ENCODE measurements at regions not wholly inside any gene's neighbourhood (a gene's known extent, or its start where the extent isn't known, plus 50 kb on each side); places are given as distances from the start of the nearest gene placed in this dataset.
"Not testable (repeated sequence)": the region's sequence is repeated elsewhere in the genome, so short reads cannot be mapped to it uniquely, and the experiment has no call there.

GRCh38 chr6:140245296-140246040, 871.0 kb upstream of the CITED2 start:
- DNase-seq (ENCODE audit: low read depth in 1 of 2, low spot score in 1 of 2): no peak

GRCh38 chr6:140237251-140237650, 862.8 kb upstream of the CITED2 start:
- no peak for DNase-seq (ENCODE audit: low read depth in 1 of 2, low spot score in 1 of 2)

GRCh38 chr6:140236732-140237131, 862.3 kb upstream of the CITED2 start:
- DNase-seq (ENCODE audit: low read depth in 1 of 2, low spot score in 1 of 2): no peak

- DNase-seq (ENCODE audit: low read depth in 1 of 2, low spot score in 1 of 2): no peak
These were observed 855.8 kb upstream of the CITED2 start for GRCh38 chr6:140230282-140230681.

- DNase-seq (ENCODE audit: low read depth in 1 of 2, low spot score in 1 of 2): no peak
These were observed 854.0 kb upstream of the CITED2 start for GRCh38 chr6:140228491-140228890.

- DNase-seq (ENCODE audit: low read depth in 1 of 2, low spot score in 1 of 2): no peak
These were observed 852.2 kb upstream of the CITED2 start for GRCh38 chr6:140226637-140227036.

GRCh38 chr6:140225701-140226436, 851.4 kb upstream of the CITED2 start:
- no peak for DNase-seq (ENCODE audit: low read depth in 1 of 2, low spot score in 1 of 2)

- no peak for DNase-seq (ENCODE audit: low read depth in 1 of 2, low spot score in 1 of 2)
These were observed 842.8 kb upstream of the CITED2 start for GRCh38 chr6:140217283-140217682.

- DNase-seq (ENCODE audit: low read depth in 1 of 2, low spot score in 1 of 2): no peak
These were observed 835.3 kb upstream of the CITED2 start for GRCh38 chr6:140209775-140210174.

- DNase-seq (ENCODE audit: low read depth in 1 of 2, low spot score in 1 of 2): no peak
These were observed 833.8 kb upstream of the CITED2 start for GRCh38 chr6:140208286-140208685.

- DNase-seq (ENCODE audit: low read depth in 1 of 2, low spot score in 1 of 2): no peak
These were observed 831.5 kb upstream of the CITED2 start for GRCh38 chr6:140205795-140206593.

- no peak for DNase-seq (ENCODE audit: low read depth in 1 of 2, low spot score in 1 of 2)
These were observed 829.7 kb upstream of the CITED2 start for GRCh38 chr6:140204154-140204553.

- DNase-seq (ENCODE audit: low read depth in 1 of 2, low spot score in 1 of 2): no peak
These were observed 829.3 kb upstream of the CITED2 start for GRCh38 chr6:140203661-140204147.

- no peak for DNase-seq (ENCODE audit: low read depth in 1 of 2, low spot score in 1 of 2)
These were observed 828.6 kb upstream of the CITED2 start for GRCh38 chr6:140202964-140203515.

GRCh38 chr6:140201787-140202458, 827.5 kb upstream of the CITED2 start:
- DNase-seq (ENCODE audit: low read depth in 1 of 2, low spot score in 1 of 2): no peak

GRCh38 chr6:140193269-140193668, 818.8 kb upstream of the CITED2 start:
- DNase-seq (ENCODE audit: low read depth in 1 of 2, low spot score in 1 of 2): no peak

- no peak for DNase-seq (ENCODE audit: low read depth in 1 of 2, low spot score in 1 of 2)
These were observed 817.6 kb upstream of the CITED2 start for GRCh38 chr6:140192018-140192417.

- DNase-seq (ENCODE audit: low read depth in 1 of 2, low spot score in 1 of 2): not testable (repeated sequence)
These were observed 814.8 kb upstream of the CITED2 start for GRCh38 chr6:140189263-140189662.

GRCh38 chr6:140185991-140186390, 811.5 kb upstream of the CITED2 start:
- no peak for DNase-seq (ENCODE audit: low read depth in 1 of 2, low spot score in 1 of 2)

GRCh38 chr6:140183881-140184280, 809.4 kb upstream of the CITED2 start:
- no peak for DNase-seq (ENCODE audit: low read depth in 1 of 2, low spot score in 1 of 2)

GRCh38 chr6:140182821-140183220, 808.4 kb upstream of the CITED2 start:
- no peak for DNase-seq (ENCODE audit: low read depth in 1 of 2, low spot score in 1 of 2)

Measured in activated CD4-positive, alpha-beta T cell treated with anti-CD3 and anti-CD28 coated beads, Interleukin-2, amount 50 U/mL, for 24 hours (primary cell).